GM10266 (cell line): ENCODE measurements at regions not wholly inside any gene's neighbourhood (a gene's known extent, or its start where the extent isn't known, plus 50 kb on each side); places are given as distances from the start of the nearest gene placed in this dataset.

Experiments
- DNase-seq: peaks from one replicate; pipeline ENCODE4 v3.0.0; 2012; ENCODE audit errors: extremely low spot score
- CTCF ChIP-seq: IDR thresholded peaks from 2 replicates; pipeline ENCODE4 v1.5.1; 2012; ENCODE audit warnings: mild to moderate bottlenecking, low read depth; ENCODE audit not compliant: control insufficient read depth, insufficient read depth; ENCODE audit errors: missing control alignments

- TF ChIP-seq CTCF = no peak
- DNase-seq = no peak
These were observed 364.4 kb upstream of the ARHGEF26 start for GRCh38 chr3:153756816-153757215.

GRCh38 chr3:153757839-153758238 is 363.4 kb upstream of the ARHGEF26 start:
- no peak for DNase-seq
- TF ChIP-seq CTCF = no peak

- TF ChIP-seq CTCF = no peak
- DNase-seq = no peak
These were observed 360.2 kb upstream of the ARHGEF26 start for GRCh38 chr3:153760948-153761347.

- DNase-seq = no peak
- TF ChIP-seq CTCF = no peak
These were observed 358.6 kb upstream of the ARHGEF26 start for GRCh38 chr3:153762411-153763235.

- DNase-seq = no peak
- TF ChIP-seq CTCF = no peak
These were observed 353.3 kb upstream of the ARHGEF26 start for GRCh38 chr3:153767601-153768560.

GRCh38 chr3:153768561-153769469 is 352.4 kb upstream of the ARHGEF26 start:
- TF ChIP-seq CTCF = peak; percentile 85

More at GRCh38 chr3:153768561-153769469, 352.4 kb upstream of the ARHGEF26 start:
- DNase-seq = peak; percentile 37
